Naive thymus-derived CD4-positive, alpha-beta T cell (primary cell): ENCODE measurements at regions not wholly inside any gene's neighbourhood (a gene's known extent, or its start where the extent isn't known, plus 50 kb on each side); places are given as distances from the start of the nearest gene placed in this dataset.

ENCODE experiments used
- ATAC-seq: fragments of 150-1000 bp; cut with Tn5 transposase; 2 replicates; pipeline ENCODE4 v1.10.0; 2021; ENCODE audit warnings: mild to moderate bottlenecking, moderate library complexity
- CTCF ChIA-PET: fragments of 350-600 bp; sonication (Branson Sonifier 250); formaldehyde crosslinking; loops from one replicate; lab custom pipeline; 2021; ENCODE audit warnings: antibody characterized with exemption; lab: Charles Lee
- POLR2A ChIA-PET: fragments of 350-600 bp; sonication (Branson Sonifier 250); formaldehyde crosslinking; loops from one replicate; lab custom pipeline; 2021; ENCODE audit warnings: antibody characterized with exemption, inconsistent platforms; lab: Charles Lee
- DNase-seq, 9 donors: peaks; one replicate each; pipeline versions ENCODE4 v3.0.0 to v3.0.0-alpha.2; 2020 to 2022; ENCODE audit warnings: mixed read lengths in 1 of 9
- H3K27ac ChIP-seq: one replicate; pipeline ENCODE4 v1.7.0; 2013; ENCODE audit warnings: mild to moderate bottlenecking, low read depth, low read length, moderate library complexity
- H3K27me3 ChIP-seq, 2 donors: one replicate each; pipeline ENCODE4 v1.7.0; 2013; ENCODE audit warnings: low read length in 2 of 2, mild to moderate bottlenecking in 2 of 2, moderate library complexity in 2 of 2; ENCODE audit not compliant: control insufficient read depth in 2 of 2, insufficient read depth in 2 of 2
- H3K36me3 ChIP-seq, 3 experiments: 1 replicate in 2 of 3; 2 replicates in 1 of 3; pipeline ENCODE4 v1.7.0; 2013; ENCODE audit warnings: low read length in 3 of 3, mild to moderate bottlenecking in 3 of 3, moderate library complexity in 1 of 3; ENCODE audit not compliant: insufficient read depth in 3 of 3, control insufficient read depth in 2 of 3
- H3K4me1 ChIP-seq, 2 donors: one replicate each; pipeline ENCODE4 v1.7.0; 2013; ENCODE audit warnings: low read length in 2 of 2, mild to moderate bottlenecking in 2 of 2, moderate library complexity in 1 of 2; ENCODE audit not compliant: control insufficient read depth in 2 of 2, insufficient read depth in 2 of 2
- H3K4me3 ChIP-seq: 2 replicates; pipeline ENCODE4 v1.7.0; 2013; ENCODE audit warnings: mild to moderate bottlenecking, low read length
- H3K9me3 ChIP-seq, 3 experiments: 1 replicate in 2 of 3; 2 replicates in 1 of 3; pipeline ENCODE4 v1.7.0; 2013; ENCODE audit warnings: low read length in 3 of 3; ENCODE audit not compliant: control insufficient read depth in 2 of 3
- H3K27ac Mint-ChIP-seq, 9 donors: one replicate each; pipeline ENCODE4 v1.8.0; 2020 to 2022; ENCODE audit warnings: mixed read lengths in 9 of 9, mild to moderate bottlenecking in 8 of 9, moderate library complexity in 5 of 9, inconsistent platforms in 2 of 9
- H3K27me3 Mint-ChIP-seq, 5 donors: one replicate each; pipeline ENCODE4 v1.8.0; 2021 to 2022; ENCODE audit warnings: mixed read lengths in 5 of 5, mild to moderate bottlenecking in 1 of 5
- H3K36me3 Mint-ChIP-seq, 5 donors: one replicate each; pipeline ENCODE4 v1.8.0; 2020 to 2022; ENCODE audit warnings: mixed read lengths in 5 of 5, mild to moderate bottlenecking in 3 of 5, inconsistent platforms in 1 of 5
- H3K4me1 Mint-ChIP-seq, 7 donors: one replicate each; pipeline ENCODE4 v1.8.0; 2020 to 2022; ENCODE audit warnings: mixed read lengths in 7 of 7, mild to moderate bottlenecking in 3 of 7, inconsistent platforms in 1 of 7
- H3K4me3 Mint-ChIP-seq, 10 donors: one replicate each; pipeline ENCODE4 v1.8.0; 2020 to 2022; ENCODE audit warnings: mild to moderate bottlenecking in 10 of 10, mixed read lengths in 10 of 10, moderate library complexity in 6 of 10, inconsistent platforms in 2 of 10
- H3K9me3 Mint-ChIP-seq, 11 donors: one replicate each; pipeline ENCODE4 v1.8.0; 2020 to 2022; ENCODE audit warnings: mixed read lengths in 11 of 11, mild to moderate bottlenecking in 4 of 11, inconsistent platforms in 1 of 11, moderate library complexity in 1 of 11
- intact Hi-C, 2 donors: fragments of 100-400 bp; cut with micrococcal nuclease; formaldehyde crosslinking; loops; one replicate each; pipeline ENCODE4 v1.15.1; 2023

- H3K4me1 ChIP-seq: no peaks in the 10 kb centered on the region
- no peak overlapping the region for H3K4me3 ChIP-seq
- no peaks in the 10 kb centered on the region for H3K36me3 ChIP-seq
- H3K27me3 Mint-ChIP-seq: no peaks in the 10 kb centered on the region
- ATAC-seq (no peak), DNase-seq (no peak)
- H3K9me3 Mint-ChIP-seq: peaks cover 0 to 2% (median 0%) of the 10 kb centered on the region in 11 donors
- intact Hi-C loops: no loop called here
- peaks cover 0 to 20% (median 13%) of the 10 kb centered on the region in 7 donors for H3K4me1 Mint-ChIP-seq
- H3K27ac ChIP-seq: no peak overlapping the region
- H3K4me3 Mint-ChIP-seq: no peak overlapping the region
- no peaks in the 10 kb centered on the region for H3K9me3 ChIP-seq
- no peaks in the 10 kb centered on the region for H3K36me3 Mint-ChIP-seq
- no peaks in the 10 kb centered on the region for H3K27me3 ChIP-seq
- ChIA-PET CTCF (no interaction called here), POLR2A (no interaction called here)
- no peak overlapping the region for H3K27ac Mint-ChIP-seq
Observed at GRCh38 chr13:85537601-85538000, 261.6 kb downstream of the SLITRK6 start.

- Histone ChIP-seq H3K4me1 (no peaks in the 10 kb centered on the region), H3K27me3 (no peaks in the 10 kb centered on the region), H3K27ac (no peak overlapping the region), H3K9me3 (no peaks in the 10 kb centered on the region), H3K4me3 (no peak overlapping the region), H3K36me3 (no peaks in the 10 kb centered on the region)
- DNase-seq (no peak), ATAC-seq (no peak)
- Mint-ChIP-seq H3K4me1 (peaks cover 0 to 14% (median 8%) of the 10 kb centered on the region in 7 donors), H3K27ac (no peak overlapping the region), H3K27me3 (no peaks in the 10 kb centered on the region), H3K9me3 (peaks cover 0 to 2% (median 0%) of the 10 kb centered on the region in 11 donors), H3K36me3 (no peaks in the 10 kb centered on the region), H3K4me3 (no peak overlapping the region)
- POLR2A ChIA-PET: no interaction called here
- CTCF ChIA-PET: no interaction called here
- intact Hi-C loops: no loop called here
Observed at GRCh38 chr13:85536706-85537105, 262.5 kb downstream of the SLITRK6 start.

DNA sequence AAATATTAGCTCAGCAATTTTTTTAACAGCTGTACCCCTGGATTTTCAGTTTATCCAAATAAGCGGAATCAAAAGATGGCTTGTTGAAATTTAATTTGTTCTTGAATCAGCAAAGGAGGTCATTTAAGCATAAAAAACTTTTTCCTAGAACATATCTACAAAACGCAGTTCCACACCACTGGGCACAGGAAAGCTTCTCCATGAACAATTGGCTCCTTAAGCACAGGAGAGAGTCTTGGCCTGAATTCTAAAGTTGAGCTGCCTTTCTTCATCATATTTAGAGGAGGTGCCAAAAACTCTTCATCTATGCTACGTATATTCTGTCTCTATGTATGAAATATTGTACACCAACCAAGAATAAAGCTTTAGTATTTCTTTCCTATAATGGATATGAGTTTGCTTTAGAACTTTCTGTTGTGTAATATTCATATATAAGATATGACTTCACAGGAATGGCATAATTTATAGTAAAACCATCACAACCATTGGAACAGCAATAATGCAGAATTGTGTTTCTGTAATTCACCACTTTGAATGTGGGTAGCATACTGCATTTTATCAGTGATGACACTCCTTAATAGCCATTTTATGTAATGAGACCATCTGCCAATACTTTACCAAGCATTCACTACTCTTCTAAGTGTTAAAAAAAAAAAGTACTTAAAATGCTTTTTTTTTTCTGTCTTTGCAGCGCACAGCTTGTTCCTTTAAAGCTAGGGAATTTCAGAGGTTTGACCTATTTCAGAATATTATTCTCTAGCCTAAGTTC, 263.7 kb downstream of the SLITRK6 start:
- POLR2A ChIA-PET: no interaction called here
- H3K27ac Mint-ChIP-seq: no peak overlapping the region
- no peak overlapping the region for H3K4me3 ChIP-seq
- no peaks in the 10 kb centered on the region for H3K27me3 Mint-ChIP-seq
- H3K36me3 ChIP-seq: no peaks in the 10 kb centered on the region
- no peak overlapping the region for H3K4me3 Mint-ChIP-seq
- DNase-seq: no peak
- ATAC-seq: no peak
- intact Hi-C loops: no loop called here
- no peaks in the 10 kb centered on the region for H3K9me3 ChIP-seq
- H3K9me3 Mint-ChIP-seq: peaks cover 0 to 2% (median 0%) of the 10 kb centered on the region in 11 donors
- no peak overlapping the region for H3K27ac ChIP-seq
- no peaks in the 10 kb centered on the region for H3K27me3 ChIP-seq
- H3K4me1 ChIP-seq: no peaks in the 10 kb centered on the region
- H3K36me3 Mint-ChIP-seq: no peaks in the 10 kb centered on the region
- CTCF ChIA-PET: no interaction called here
- H3K4me1 Mint-ChIP-seq: peaks cover 0 to 5% (median 0%) of the 10 kb centered on the region in 7 donors

- H3K4me1 Mint-ChIP-seq: peaks cover 0 to 3% (median 0%) of the 10 kb centered on the region in 7 donors
- ATAC-seq (no peak), DNase-seq (no peak)
- H3K4me3 Mint-ChIP-seq: no peak overlapping the region
- intact Hi-C loops: no loop called here
- H3K27me3 ChIP-seq: no peaks in the 10 kb centered on the region
- ChIA-PET POLR2A (no interaction called here), CTCF (no interaction called here)
- H3K9me3 Mint-ChIP-seq: peaks cover 0 to 2% (median 0%) of the 10 kb centered on the region in 11 donors
- H3K4me1 ChIP-seq: no peaks in the 10 kb centered on the region
- H3K27ac ChIP-seq: no peak overlapping the region
- no peaks in the 10 kb centered on the region for H3K27me3 Mint-ChIP-seq
- no peaks in the 10 kb centered on the region for H3K36me3 Mint-ChIP-seq
- H3K36me3 ChIP-seq: no peaks in the 10 kb centered on the region
- H3K9me3 ChIP-seq: no peaks in the 10 kb centered on the region
- H3K27ac Mint-ChIP-seq: no peak overlapping the region
- no peak overlapping the region for H3K4me3 ChIP-seq
Observed at GRCh38 chr13:85533911-85534310, 265.3 kb downstream of the SLITRK6 start.

DNA sequence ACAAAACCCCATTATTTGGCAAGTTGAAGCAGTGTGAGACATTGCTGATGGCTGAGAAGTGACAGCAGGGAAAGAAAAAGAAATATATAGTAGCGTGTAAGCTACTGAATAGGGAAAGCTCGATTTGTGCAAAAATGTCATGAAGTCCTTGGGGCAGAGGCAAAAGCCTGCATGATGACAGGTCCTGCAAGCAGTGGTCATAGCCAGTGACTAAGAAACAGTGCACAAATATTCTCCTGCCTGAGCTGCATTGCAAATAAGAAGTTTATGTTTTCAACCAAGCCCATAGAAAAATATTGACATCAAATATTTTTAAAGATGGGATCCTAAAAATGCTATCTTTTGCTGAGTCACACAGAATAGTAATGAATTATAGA, 270.0 kb downstream of the SLITRK6 start:
- DNase-seq (no peak), ATAC-seq (no peak)
- H3K36me3 ChIP-seq: no peaks in the 10 kb centered on the region
- intact Hi-C loops: no loop called here
- H3K36me3 Mint-ChIP-seq: no peaks in the 10 kb centered on the region
- no peak overlapping the region for H3K27ac ChIP-seq
- H3K27me3 ChIP-seq: no peaks in the 10 kb centered on the region
- H3K4me1 ChIP-seq: no peaks in the 10 kb centered on the region
- H3K9me3 Mint-ChIP-seq: peaks cover 0 to 3% (median 0%) of the 10 kb centered on the region in 11 donors
- H3K9me3 ChIP-seq: no peaks in the 10 kb centered on the region
- H3K27ac Mint-ChIP-seq: no peak overlapping the region
- ChIA-PET CTCF (no interaction called here), POLR2A (no interaction called here)
- peaks cover 0 to 5% (median 0%) of the 10 kb centered on the region in 7 donors for H3K4me1 Mint-ChIP-seq
- H3K27me3 Mint-ChIP-seq: no peaks in the 10 kb centered on the region
- no peak overlapping the region for H3K4me3 ChIP-seq
- no peak overlapping the region for H3K4me3 Mint-ChIP-seq

DNA sequence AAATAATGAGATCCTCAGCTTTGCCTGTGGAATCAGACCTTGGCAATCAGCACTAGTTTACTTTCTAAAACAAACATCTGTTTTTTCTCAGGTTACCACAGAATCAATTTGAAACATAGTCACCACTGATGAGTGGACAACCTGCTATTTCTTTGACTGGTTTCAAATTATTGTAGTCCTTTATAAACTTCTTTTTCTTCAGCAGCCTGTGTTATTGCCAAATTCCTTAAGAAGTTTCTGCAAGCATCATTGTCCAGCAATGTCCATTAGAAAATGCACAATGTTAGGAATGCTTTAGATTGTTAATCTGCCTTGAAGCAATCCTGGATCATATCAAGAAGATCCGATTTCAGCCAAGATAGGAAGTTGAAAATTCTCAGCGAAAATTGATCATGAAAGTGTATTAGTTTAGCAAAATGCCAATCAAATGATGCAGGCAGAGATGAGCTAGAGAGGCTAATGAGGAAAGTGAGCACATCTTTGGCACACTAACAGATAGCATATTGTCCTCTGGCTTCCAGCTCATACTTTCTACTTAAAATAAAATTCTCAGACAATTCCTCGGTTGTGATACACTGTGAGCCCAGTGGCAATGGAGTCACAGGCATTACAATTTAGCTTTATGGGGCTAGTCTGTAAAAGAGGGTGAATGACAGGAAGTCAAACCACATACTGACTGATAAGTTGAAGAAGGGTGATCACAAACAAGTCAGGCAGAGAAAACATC, 270.6 kb downstream of the SLITRK6 start:
- intact Hi-C loops: no loop called here
- ATAC-seq (no peak), DNase-seq (no peak)
- Mint-ChIP-seq H3K4me1 (peaks cover 0 to 5% (median 0%) of the 10 kb centered on the region in 7 donors), H3K27me3 (no peaks in the 10 kb centered on the region), H3K4me3 (no peak overlapping the region), H3K36me3 (no peaks in the 10 kb centered on the region), H3K9me3 (peaks cover 0 to 3% (median 0%) of the 10 kb centered on the region in 11 donors), H3K27ac (no peak overlapping the region)
- Histone ChIP-seq H3K27me3 (no peaks in the 10 kb centered on the region), H3K4me3 (no peak overlapping the region), H3K36me3 (no peaks in the 10 kb centered on the region), H3K4me1 (no peaks in the 10 kb centered on the region), H3K27ac (no peak overlapping the region), H3K9me3 (no peaks in the 10 kb centered on the region)
- CTCF ChIA-PET: no interaction called here
- POLR2A ChIA-PET: no interaction called here
